K562 (cell line): ENCODE measurements at regions not wholly inside any gene's neighbourhood (a gene's known extent, or its start where the extent isn't known, plus 50 kb on each side); places are given as distances from the start of the nearest gene placed in this dataset.

Experiments used
- TCF7L2 ChIP-seq: fragments of 150-350 bp; IDR thresholded peaks from 2 replicates; pipeline ENCODE4 v1.6.1; 2016; ENCODE audit warnings: low read depth, mild to moderate bottlenecking, low read length, moderate library complexity
- TF ChIP-seq, protein P1 (sequence below): fragments of 450-650 bp; IDR thresholded peaks from 2 replicates; pipeline ENCODE4 v1.6.1; 2017; ENCODE audit warnings: antibody characterized with exemption, mild to moderate bottlenecking

DNA sequence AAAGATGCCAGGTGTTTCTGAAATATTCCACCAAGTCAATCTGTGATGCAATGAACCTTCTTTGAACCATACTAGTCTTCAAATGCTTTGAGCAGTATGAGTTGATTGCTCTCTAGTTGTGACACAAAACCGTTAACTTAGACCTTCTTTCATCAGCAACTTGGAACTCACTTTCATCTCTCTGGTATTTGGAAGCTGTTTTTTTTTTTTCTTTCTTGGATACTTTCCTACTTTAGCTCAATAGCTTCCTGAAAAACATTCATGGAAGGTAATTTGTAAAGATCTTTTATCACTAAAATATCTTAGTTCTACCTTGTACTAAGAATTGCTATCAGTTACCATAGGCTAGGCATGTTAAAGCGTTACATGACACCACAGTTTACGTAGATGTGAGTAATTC, 1071.9 kb upstream of the CHAC2 start:
- TF ChIP-seq, protein P1, sequence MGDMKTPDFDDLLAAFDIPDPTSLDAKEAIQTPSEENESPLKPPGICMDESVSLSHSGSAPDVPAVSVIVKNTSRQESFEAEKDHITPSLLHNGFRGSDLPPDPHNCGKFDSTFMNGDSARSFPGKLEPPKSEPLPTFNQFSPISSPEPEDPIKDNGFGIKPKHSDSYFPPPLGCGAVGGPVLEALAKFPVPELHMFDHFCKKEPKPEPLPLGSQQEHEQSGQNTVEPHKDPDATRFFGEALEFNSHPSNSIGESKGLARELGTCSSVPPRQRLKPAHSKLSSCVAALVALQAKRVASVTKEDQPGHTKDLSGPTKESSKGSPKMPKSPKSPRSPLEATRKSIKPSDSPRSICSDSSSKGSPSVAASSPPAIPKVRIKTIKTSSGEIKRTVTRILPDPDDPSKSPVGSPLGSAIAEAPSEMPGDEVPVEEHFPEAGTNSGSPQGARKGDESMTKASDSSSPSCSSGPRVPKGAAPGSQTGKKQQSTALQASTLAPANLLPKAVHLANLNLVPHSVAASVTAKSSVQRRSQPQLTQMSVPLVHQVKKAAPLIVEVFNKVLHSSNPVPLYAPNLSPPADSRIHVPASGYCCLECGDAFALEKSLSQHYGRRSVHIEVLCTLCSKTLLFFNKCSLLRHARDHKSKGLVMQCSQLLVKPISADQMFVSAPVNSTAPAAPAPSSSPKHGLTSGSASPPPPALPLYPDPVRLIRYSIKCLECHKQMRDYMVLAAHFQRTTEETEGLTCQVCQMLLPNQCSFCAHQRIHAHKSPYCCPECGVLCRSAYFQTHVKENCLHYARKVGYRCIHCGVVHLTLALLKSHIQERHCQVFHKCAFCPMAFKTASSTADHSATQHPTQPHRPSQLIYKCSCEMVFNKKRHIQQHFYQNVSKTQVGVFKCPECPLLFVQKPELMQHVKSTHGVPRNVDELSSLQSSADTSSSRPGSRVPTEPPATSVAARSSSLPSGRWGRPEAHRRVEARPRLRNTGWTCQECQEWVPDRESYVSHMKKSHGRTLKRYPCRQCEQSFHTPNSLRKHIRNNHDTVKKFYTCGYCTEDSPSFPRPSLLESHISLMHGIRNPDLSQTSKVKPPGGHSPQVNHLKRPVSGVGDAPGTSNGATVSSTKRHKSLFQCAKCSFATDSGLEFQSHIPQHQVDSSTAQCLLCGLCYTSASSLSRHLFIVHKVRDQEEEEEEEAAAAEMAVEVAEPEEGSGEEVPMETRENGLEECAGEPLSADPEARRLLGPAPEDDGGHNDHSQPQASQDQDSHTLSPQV, result no peak
- no peak for TF ChIP-seq TCF7L2
